ENCODE measurements at regions not wholly inside any gene's neighbourhood (a gene's known extent, or its start where the extent isn't known, plus 50 kb on each side); places are given as distances from the start of the nearest gene placed in this dataset.

DNA sequence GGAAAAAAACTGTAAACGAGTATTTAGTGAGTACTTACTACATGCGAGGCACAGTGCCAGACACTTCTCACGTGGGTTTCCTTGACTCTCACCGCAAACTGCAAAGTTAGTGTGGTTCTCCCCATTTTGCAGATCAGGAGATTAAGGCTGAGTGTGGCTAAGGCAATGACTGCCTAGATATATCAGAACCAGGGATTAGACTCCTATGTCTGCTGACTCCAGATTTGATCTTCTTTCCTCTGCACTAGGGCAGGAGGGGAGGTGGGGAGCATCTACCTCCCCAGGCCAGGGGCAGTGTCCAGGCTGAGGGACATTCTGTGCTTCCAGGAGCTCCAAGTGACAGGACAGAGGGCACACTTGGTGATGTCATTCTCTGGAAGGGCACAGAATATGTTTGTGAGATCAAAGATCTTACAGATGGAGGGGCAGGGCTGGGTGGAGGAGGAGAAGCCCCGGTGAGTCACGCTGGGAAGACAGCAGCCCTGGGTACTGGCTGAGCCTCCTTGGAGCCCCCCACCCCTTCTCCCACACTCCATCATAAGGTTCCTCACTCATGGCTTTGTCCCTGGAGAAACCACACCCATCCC lies 92.4 kb downstream of the RHOB start:
- Histone ChIP-seq H3K9me3 (replicated peaks in 1 of 3) (no peaks in the 10 kb centered on the region), H3K4me1 (replicated peaks in 1 of 2) (no peaks in the 10 kb centered on the region), H3K27ac (peak overlapping the region in 1 of 5 donors; percentile 55), H3K4me3 (no peak overlapping the region), H3K36me3 (replicated peaks in 1 of 2) (no peaks in the 10 kb centered on the region), H3K27me3 (no peaks in the 10 kb centered on the region)
- DNase-seq = no peak
- TF ChIP-seq POLR2A (IDR thresholded peaks at IDR 0.05) = no peak
- TF ChIP-seq, protein P1, sequence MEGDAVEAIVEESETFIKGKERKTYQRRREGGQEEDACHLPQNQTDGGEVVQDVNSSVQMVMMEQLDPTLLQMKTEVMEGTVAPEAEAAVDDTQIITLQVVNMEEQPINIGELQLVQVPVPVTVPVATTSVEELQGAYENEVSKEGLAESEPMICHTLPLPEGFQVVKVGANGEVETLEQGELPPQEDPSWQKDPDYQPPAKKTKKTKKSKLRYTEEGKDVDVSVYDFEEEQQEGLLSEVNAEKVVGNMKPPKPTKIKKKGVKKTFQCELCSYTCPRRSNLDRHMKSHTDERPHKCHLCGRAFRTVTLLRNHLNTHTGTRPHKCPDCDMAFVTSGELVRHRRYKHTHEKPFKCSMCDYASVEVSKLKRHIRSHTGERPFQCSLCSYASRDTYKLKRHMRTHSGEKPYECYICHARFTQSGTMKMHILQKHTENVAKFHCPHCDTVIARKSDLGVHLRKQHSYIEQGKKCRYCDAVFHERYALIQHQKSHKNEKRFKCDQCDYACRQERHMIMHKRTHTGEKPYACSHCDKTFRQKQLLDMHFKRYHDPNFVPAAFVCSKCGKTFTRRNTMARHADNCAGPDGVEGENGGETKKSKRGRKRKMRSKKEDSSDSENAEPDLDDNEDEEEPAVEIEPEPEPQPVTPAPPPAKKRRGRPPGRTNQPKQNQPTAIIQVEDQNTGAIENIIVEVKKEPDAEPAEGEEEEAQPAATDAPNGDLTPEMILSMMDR (IDR thresholded peaks at IDR 0.05) = no peak
- intact Hi-C loops (cut with DNase I) = no loop called here
- WGBS, 4 donors = 53 to 68% (median 63%) methylated on average over 6 of the region's 6 CpGs

GRCh38 chr2:20539776-20540586 lies 93.1 kb downstream of the RHOB start:
- Histone ChIP-seq H3K36me3 (replicated peaks in 1 of 2) (no peaks in the 10 kb centered on the region), H3K27me3 (no peaks in the 10 kb centered on the region), H3K4me3 (no peak overlapping the region), H3K27ac (peak overlapping the region in 1 of 5 donors; percentile 55), H3K9me3 (replicated peaks in 1 of 3) (no peaks in the 10 kb centered on the region), H3K4me1 (replicated peaks in 1 of 2) (no peaks in the 10 kb centered on the region)
- WGBS, 4 donors = 88 to 97% (median 89%) methylated on average over 14 to 26 of the region's 26 CpGs
- no peak for TF ChIP-seq POLR2A (IDR thresholded peaks at IDR 0.05)
- TF ChIP-seq, protein P1 (IDR thresholded peaks at IDR 0.05) = no peak
- intact Hi-C loops (cut with DNase I) = no loop called here
- DNase-seq = no peak

- TF ChIP-seq, protein P1 (IDR thresholded peaks at IDR 0.05) = no peak
- TF ChIP-seq POLR2A (IDR thresholded peaks at IDR 0.05) = no peak
- 93 to 96% (median 94%) methylated on average over 16 of the region's 16 CpGs for WGBS, 4 donors
- H3K4me1 ChIP-seq (replicated peaks in 1 of 2) = no peaks in the 10 kb centered on the region
- H3K27me3 ChIP-seq = no peaks in the 10 kb centered on the region
- DNase-seq = no peak
- H3K4me3 ChIP-seq = no peak overlapping the region
- intact Hi-C loops (cut with DNase I) = no loop called here
- peak overlapping the region in 1 of 5 donors; percentile 34 for H3K27ac ChIP-seq
- H3K9me3 ChIP-seq (replicated peaks in 1 of 3) = no peaks in the 10 kb centered on the region
- no peaks in the 10 kb centered on the region for H3K36me3 ChIP-seq (replicated peaks in 1 of 2)
Observed at GRCh38 chr2:20540587-20541293, 93.9 kb downstream of the RHOB start.

GRCh38 chr2:20541294-20541640 lies 94.4 kb downstream of the RHOB start:
- intact Hi-C loops (cut with DNase I) = no loop called here
- Histone ChIP-seq H3K9me3 (replicated peaks in 1 of 3) (no peaks in the 10 kb centered on the region), H3K27me3 (no peaks in the 10 kb centered on the region), H3K4me3 (no peak overlapping the region), H3K36me3 (replicated peaks in 1 of 2) (no peaks in the 10 kb centered on the region), H3K27ac (no peak overlapping the region), H3K4me1 (replicated peaks in 1 of 2) (no peaks in the 10 kb centered on the region)
- TF ChIP-seq POLR2A (IDR thresholded peaks at IDR 0.05) = no peak
- TF ChIP-seq, protein P1 (IDR thresholded peaks at IDR 0.05) = no peak
- no peak for DNase-seq
- WGBS, 4 donors = 94 to 97% (median 96%) methylated on average over 5 to 7 of the region's 7 CpGs

All from adrenal gland (tissue), 9 donors.